ENCODE measurements at regions not wholly inside any gene's neighbourhood (a gene's known extent, or its start where the extent isn't known, plus 50 kb on each side); places are given as distances from the start of the nearest gene placed in this dataset.

- TF ChIP-seq CTCF (IDR thresholded peaks at IDR 0.05; ENCODE audit: insufficient read depth, low read depth, low read length, missing control alignments), result no peak
- no peak for DNase-seq (ENCODE audit: low read depth)
- H3K4me3 ChIP-seq (ENCODE audit: low read length), result no peak overlapping the region
Measured at GRCh38 chr20:56173438-56173837, 75.1 kb upstream of the MC3R start.

GRCh38 chr20:56174416-56174815 is 74.1 kb upstream of the MC3R start:
- no peak for TF ChIP-seq CTCF (IDR thresholded peaks at IDR 0.05; ENCODE audit: insufficient read depth, low read depth, low read length, missing control alignments)
- no peak overlapping the region for H3K4me3 ChIP-seq (ENCODE audit: low read length)
- no peak for DNase-seq (ENCODE audit: low read depth)

GRCh38 chr20:56175884-56176283 is 72.6 kb upstream of the MC3R start:
- H3K4me3 ChIP-seq (ENCODE audit: low read length), result no peak overlapping the region
- TF ChIP-seq CTCF (IDR thresholded peaks at IDR 0.05; ENCODE audit: insufficient read depth, low read depth, low read length, missing control alignments), result no peak
- no peak for DNase-seq (ENCODE audit: low read depth)

GRCh38 chr20:56178219-56178618 is 70.3 kb upstream of the MC3R start:
- H3K4me3 ChIP-seq (ENCODE audit: low read length), result no peak overlapping the region
- DNase-seq (ENCODE audit: low read depth), result no peak
- no peak for TF ChIP-seq CTCF (IDR thresholded peaks at IDR 0.05; ENCODE audit: insufficient read depth, low read depth, low read length, missing control alignments)

- no peak overlapping the region for H3K4me3 ChIP-seq (ENCODE audit: low read length)
- TF ChIP-seq CTCF (IDR thresholded peaks at IDR 0.05; ENCODE audit: insufficient read depth, low read depth, low read length, missing control alignments), result no peak
- no peak for DNase-seq (ENCODE audit: low read depth)
Measured at GRCh38 chr20:56179051-56179450, 69.5 kb upstream of the MC3R start.

GRCh38 chr20:56181583-56181982 is 66.9 kb upstream of the MC3R start:
- no peak for DNase-seq (ENCODE audit: low read depth)
- TF ChIP-seq CTCF (IDR thresholded peaks at IDR 0.05; ENCODE audit: insufficient read depth, low read depth, low read length, missing control alignments), result peak; percentile 36
- no peak overlapping the region for H3K4me3 ChIP-seq (ENCODE audit: low read length)

- no peak overlapping the region for H3K4me3 ChIP-seq (ENCODE audit: low read length)
- peak; percentile 6 for DNase-seq (ENCODE audit: low read depth)
- TF ChIP-seq CTCF (IDR thresholded peaks at IDR 0.05; ENCODE audit: insufficient read depth, low read depth, low read length, missing control alignments), result peak; percentile 38
Measured at GRCh38 chr20:56187534-56188165, 60.9 kb upstream of the MC3R start.

Data from epithelial cell of esophagus (primary cell).